ENCODE measurements at regions not wholly inside any gene's neighbourhood (a gene's known extent, or its start where the extent isn't known, plus 50 kb on each side); places are given as distances from the start of the nearest gene placed in this dataset.

- no peak overlapping the region for H3K4ac ChIP-seq (ENCODE audit: low read depth, low read length)
- no peak for DNase-seq
- Mint-ChIP-seq H3K4me3 (no peak overlapping the region), H3K27me3 (ENCODE audit: low read depth) (no peaks in the 10 kb centered on the region; the same call in 1 of the 2 replicates), H3K9me3 (no peaks in the 10 kb centered on the region), H3K27ac (0 out of 7 replicates have a peak overlapping the region, but pooled peaks of 1 of the 3 experiments have one; percentile 41), H3K36me3 (ENCODE audit: insufficient read depth in 1 of 3, low read depth in 3 of 3) (no peaks in the 10 kb centered on the region), H3K4me1 (peaks cover 10 to 19% of the 10 kb centered on the region in 2 experiments)
- H4K20me1 ChIP-seq (ENCODE audit: control insufficient read depth, insufficient read depth, insufficient read length), result no peaks in the 10 kb centered on the region
- no peak overlapping the region for H2BK120ac ChIP-seq (ENCODE audit: low read depth, low read length, poor library complexity, severe bottlenecking)
- H3K4me1 ChIP-seq (ENCODE audit: insufficient read depth, low read length), result peaks cover 4% of the 10 kb centered on the region; the same call in 1 of the 2 replicates
- no peak overlapping the region for H4K5ac ChIP-seq (ENCODE audit: insufficient read length, low read depth, low read length)
- H3K79me1 ChIP-seq (ENCODE audit: insufficient read depth, low read depth, low read length, poor library complexity, severe bottlenecking), result no peaks in the 10 kb centered on the region
- no peaks in the 10 kb centered on the region for H3K9me3 ChIP-seq (ENCODE audit: control insufficient read depth, low read depth, low read length)
- H2BK20ac ChIP-seq (ENCODE audit: low read depth, low read length, poor library complexity, severe bottlenecking), result no peak overlapping the region
- WGBS (ENCODE audit: extremely low coverage, insufficient read length, low lambda C conversion rate), result no CpG with 5 or more reads among the region's 6 CpGs
- H2AFZ ChIP-seq (ENCODE audit: low read length), result no peak overlapping the region
- no peak overlapping the region for H2BK15ac ChIP-seq (ENCODE audit: low read depth, low read length)
- H3K23me2 ChIP-seq (ENCODE audit: insufficient read length, low read depth, low read length, poor library complexity, severe bottlenecking), result no peaks in the 10 kb centered on the region
- no peak overlapping the region for H4K91ac ChIP-seq (ENCODE audit: insufficient read length, low read depth, low read length)
- H3K23ac ChIP-seq (ENCODE audit: insufficient read length, low read depth, low read length), result no peak overlapping the region
- H3K9ac ChIP-seq (ENCODE audit: extremely low read depth, insufficient read length, low read length), result no peak overlapping the region
- no peak overlapping the region for H3K27ac ChIP-seq (ENCODE audit: insufficient read length, low read depth, low read length)
- no peak overlapping the region for H2AK5ac ChIP-seq (ENCODE audit: insufficient read length, low read length)
- no peak overlapping the region for H2BK5ac ChIP-seq (ENCODE audit: insufficient read length, low read length)
- no peak overlapping the region for H3K4me2 ChIP-seq (ENCODE audit: insufficient read depth, insufficient read length, low read length)
- H2BK12ac ChIP-seq (ENCODE audit: insufficient read length, low read depth, low read length), result no peak overlapping the region
- no peak overlapping the region for H3K56ac ChIP-seq (ENCODE audit: insufficient read length, low read depth, low read length)
- no peaks in the 10 kb centered on the region; the same call in 1 of the 2 replicates for H3K79me2 ChIP-seq (ENCODE audit: insufficient read depth, low read length)
- H3K27me3 ChIP-seq (ENCODE audit: insufficient read depth, low read length), result no peaks in the 10 kb centered on the region
- no peak overlapping the region for H3K18ac ChIP-seq (ENCODE audit: insufficient read length, low read depth, low read length)
- H3T11ph ChIP-seq (ENCODE audit: low read length), result no peak overlapping the region
- TF ChIP-seq, protein P1, sequence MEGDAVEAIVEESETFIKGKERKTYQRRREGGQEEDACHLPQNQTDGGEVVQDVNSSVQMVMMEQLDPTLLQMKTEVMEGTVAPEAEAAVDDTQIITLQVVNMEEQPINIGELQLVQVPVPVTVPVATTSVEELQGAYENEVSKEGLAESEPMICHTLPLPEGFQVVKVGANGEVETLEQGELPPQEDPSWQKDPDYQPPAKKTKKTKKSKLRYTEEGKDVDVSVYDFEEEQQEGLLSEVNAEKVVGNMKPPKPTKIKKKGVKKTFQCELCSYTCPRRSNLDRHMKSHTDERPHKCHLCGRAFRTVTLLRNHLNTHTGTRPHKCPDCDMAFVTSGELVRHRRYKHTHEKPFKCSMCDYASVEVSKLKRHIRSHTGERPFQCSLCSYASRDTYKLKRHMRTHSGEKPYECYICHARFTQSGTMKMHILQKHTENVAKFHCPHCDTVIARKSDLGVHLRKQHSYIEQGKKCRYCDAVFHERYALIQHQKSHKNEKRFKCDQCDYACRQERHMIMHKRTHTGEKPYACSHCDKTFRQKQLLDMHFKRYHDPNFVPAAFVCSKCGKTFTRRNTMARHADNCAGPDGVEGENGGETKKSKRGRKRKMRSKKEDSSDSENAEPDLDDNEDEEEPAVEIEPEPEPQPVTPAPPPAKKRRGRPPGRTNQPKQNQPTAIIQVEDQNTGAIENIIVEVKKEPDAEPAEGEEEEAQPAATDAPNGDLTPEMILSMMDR (conservative IDR thresholded peaks at IDR 0.05), result no peak
- no peak overlapping the region for H4K8ac ChIP-seq (replicated peaks; ENCODE audit: insufficient read length, low read depth, low read length)
- no peak overlapping the region for H3K14ac ChIP-seq (ENCODE audit: insufficient read depth, low read length)
Observed at GRCh38 chr5:4019841-4020240, 424.2 kb downstream of the IRX1 start.

Measured in H9 (cell line).